HG02678 (cell line): ENCODE measurements at regions not wholly inside any gene's neighbourhood (a gene's known extent, or its start where the extent isn't known, plus 50 kb on each side); places are given as distances from the start of the nearest gene placed in this dataset.
"Not testable (repeated sequence)": the region's sequence is repeated elsewhere in the genome, so short reads cannot be mapped to it uniquely, and the experiment has no call there.

Source experiments
- ATAC-seq: cut with Tn5 transposase; IDR thresholded peaks from one replicate; pipeline ENCODE4 v1.9.1; 2021; ENCODE audit warnings: mild to moderate bottlenecking, moderate library complexity; ENCODE audit not compliant: unreplicated experiment

DNA sequence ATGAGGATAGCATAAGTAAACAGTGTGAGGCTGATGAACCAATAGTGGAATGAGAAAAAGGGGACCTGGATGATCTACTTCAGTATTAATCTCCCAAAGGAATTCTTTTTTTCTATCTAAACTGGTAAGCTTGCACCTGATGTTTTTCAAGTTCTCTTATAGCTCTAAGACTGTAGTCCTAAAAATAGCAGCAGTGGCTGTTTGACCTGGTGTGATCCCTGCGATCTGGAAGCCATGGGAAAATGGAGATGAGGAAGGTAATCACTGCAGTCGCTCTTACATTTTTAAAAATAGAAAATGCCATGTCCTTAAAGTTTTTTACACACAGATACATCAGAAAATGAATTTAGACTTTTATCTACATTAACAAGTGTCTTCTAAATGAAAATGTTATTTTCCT is 926.4 kb upstream of the SLC35B3 start:
- no peak for ATAC-seq

DNA sequence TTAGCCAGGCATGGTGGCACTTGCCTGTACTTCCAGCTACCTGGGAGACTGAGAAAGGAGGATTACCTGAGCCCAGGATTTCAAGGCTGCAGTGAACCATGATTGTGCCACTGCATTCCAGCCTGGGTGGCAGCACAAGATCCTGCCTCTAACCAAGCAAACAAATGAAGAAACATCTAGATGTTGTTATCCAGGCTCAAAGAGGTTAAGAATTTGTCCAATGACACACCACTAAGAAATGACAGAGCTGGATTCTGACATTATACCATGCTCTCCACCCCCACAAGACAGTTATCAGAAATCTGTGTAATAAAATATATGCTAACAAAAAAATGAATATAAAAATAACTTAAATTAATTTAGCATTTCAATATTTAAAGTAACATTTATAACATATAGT is 925.5 kb upstream of the SLC35B3 start:
- ATAC-seq: no peak

DNA sequence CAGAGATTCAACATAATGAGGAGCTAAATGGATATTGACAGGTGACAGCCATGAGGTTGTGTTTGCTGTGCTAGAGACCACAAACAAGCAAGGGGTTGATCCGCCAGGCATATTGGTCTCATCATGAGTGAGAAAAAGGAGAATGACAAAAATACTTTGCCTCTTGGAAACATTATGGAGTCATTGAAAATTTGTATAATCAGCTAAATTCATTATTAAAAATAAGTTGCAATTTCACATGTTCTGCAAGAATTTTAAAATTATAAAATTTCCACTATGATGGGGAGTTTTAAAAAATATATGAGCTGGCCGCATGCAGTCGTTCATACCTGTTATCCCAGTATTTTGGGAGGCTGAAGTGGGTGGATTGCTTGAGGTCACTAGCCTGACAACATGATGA is 912.3 kb upstream of the SLC35B3 start:
- ATAC-seq: no peak

DNA sequence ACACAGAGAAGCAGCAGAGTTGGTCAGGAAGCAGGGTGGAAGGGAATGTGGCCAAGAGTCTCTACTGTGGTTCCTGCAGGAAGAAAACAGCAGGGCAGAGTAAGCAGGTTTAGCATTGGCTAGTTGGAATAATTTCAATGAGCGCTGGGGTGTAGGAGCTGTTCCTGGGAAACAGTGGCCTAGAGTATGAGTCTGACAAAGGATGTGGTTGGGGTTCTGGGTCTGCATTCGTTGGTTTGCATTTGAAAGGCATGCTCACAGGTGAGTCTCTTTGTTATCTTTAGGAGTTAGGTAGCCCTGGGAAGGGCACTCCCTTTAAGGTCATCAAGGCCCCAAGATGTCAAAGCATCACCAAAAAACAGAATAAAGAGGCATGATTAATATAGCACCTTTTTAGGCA is 911.6 kb upstream of the SLC35B3 start:
- ATAC-seq: no peak

DNA sequence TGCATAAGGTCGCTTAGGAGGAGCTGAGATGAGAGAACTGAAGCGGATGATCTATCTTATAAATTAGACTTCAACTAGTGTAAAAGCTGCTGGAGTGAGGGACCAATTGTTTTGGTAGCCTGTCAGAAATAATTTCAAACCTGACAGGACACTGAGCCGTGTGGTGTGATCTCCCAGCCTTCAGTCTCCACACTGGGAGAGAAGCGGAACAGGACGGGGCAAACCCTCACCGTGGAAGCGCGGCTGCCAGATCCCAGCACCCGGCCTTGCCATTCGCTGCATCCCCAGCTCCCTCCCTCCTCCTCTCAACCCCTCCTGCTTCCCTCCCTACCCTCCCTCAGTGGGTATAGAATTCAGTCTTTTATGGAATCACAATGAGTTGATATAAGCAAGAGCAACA is 900.1 kb upstream of the SLC35B3 start:
- no peak for ATAC-seq

DNA sequence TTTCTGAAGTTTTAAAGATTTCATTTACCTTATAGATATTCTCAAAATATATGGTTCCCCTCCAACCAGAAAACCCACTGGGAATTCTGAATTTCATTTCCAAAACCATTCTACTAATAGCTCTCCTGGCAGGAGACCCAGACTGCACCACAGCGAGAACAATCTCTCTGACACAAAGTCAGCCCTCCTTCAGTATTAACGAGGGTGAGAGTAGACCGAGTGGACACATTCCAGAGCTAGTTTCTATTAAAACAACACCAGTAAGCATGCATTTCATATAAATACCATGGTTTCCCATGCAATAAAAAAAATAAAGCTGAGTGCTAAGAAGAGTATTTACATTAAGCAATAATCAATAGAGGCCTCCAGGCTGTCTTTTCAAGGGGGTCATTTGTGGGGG is 899.6 kb upstream of the SLC35B3 start:
- no peak for ATAC-seq

DNA sequence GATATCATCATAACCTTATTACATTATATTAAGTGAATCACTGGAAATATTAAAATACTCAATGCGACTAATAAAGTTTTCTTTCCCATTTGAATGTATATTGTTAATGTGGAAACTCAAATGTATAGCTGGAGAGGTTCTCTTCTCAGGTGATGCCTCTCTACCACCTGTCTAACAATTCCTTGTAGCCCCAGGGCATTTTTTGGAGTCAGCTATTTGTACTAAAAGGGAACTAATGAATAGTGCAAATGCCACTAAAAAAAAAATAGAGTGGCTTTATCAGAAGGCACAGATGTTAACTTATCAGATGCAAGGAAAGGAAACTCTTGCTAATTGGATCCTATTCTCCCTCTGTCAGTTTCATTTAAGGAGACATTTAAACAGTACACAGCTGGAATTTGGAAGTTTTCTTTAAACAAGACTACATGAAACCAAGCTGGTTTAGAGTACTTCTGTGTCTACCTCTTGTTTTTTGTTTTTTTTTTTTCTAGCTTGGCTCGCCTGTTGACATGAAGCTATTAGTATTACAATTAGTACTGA is 897.0 kb upstream of the SLC35B3 start:
- ATAC-seq: no peak

DNA sequence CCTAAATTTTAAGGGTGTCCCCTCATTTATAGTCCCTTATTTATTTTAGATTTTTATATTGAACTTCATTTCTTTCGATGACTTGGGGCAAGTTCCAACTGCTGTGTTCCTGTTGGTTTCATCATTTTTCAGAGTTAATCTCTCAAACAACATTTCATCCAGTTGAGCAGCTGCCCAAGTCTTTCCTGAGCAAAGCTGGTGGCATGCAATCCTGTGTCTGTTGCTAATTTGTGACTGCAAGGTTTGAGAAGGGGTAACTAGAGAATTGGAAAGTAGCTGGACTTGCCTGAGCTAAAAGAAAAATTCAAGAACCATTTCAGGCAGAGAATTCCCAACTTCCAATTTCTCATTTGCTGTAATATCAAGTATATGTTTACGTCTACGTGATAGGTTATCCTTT is 881.5 kb upstream of the SLC35B3 start:
- no peak for ATAC-seq

DNA sequence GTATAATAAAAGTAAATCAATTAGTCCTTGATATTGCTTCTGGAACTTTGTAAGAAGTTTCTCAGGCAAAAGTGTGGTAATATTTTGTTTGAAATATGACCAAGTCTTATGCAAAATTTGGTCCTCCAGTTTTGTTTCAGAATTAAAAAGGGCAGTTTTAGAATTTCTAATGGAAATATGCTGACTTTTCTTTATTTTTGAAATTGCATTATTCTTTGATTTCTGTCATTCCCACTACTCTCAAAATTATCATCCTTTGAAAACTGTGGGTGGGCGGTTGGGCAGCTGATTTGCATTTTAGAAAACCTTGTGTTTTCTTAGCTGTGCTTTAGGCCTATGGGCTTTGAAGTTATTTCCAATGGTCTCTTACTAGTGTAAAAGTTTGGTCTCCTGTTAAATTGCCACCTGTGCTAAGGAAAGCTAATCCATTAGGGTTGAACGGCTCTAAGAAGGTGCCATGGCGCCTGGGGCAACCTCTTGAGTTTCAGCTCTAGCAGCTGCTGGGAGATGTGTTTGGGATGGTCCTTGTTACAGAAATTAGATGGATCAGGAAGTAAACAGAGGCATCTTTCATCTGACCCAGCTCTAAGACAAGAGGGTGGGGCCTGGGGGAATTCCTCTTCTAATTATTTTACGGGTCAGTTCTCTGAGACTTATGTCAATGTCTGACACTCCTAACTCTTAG is 880.8 kb upstream of the SLC35B3 start:
- no peak for ATAC-seq

DNA sequence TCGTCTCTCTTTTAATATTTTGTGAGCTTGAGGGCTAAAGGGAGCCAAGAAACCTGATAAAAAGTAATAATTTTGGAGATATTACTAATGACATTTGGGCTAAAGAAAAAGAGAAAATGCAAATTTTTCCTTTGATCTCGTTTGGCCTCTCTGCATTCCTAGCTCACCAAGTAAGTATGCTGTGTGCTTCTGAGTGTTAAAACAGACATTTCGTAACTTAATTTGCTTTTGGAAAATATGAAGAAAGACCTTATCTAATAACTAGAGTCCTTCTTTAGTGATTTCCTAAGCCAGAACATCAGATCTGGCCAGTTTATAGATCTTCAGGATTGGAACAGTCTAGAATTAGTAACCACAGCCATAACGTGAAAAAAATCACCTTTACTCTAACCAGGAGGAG is 872.9 kb upstream of the SLC35B3 start:
- no peak for ATAC-seq

DNA sequence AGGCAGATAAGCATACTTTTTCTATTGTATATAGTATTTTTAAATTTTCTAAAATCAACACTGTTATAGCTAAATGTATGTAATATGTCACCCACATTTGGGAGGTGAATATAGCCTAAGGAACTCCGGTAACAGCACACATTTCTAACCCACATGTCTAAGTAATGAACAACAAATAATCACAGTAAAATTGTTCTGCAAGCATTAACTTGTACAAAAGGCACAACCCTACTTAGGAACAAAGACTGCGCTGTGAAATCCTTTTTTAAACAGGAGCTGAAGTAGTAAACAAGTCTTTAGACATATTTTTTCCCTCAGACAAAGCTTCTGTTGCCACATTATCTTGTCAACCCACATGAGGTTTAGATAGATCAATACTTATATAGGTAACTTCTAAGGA is 872.4 kb upstream of the SLC35B3 start:
- no peak for ATAC-seq

DNA sequence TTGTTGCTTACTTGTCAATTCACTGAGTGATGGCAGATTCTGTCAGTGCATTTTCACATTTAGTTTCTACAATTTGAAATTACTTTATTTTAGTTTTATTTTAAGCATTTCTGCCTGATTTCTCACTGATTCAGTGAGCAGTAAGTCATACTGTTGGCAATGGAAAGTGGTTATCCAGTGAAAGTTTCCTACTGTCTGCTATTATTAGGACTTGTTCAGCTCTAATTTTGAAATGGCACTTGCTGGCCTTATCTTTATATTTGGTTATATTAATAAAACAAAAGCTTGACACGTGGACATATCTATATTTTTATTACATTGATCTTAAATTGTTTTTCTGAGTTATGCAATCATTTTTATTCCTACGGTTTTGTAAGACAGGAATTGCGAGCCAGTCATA is 871.8 kb upstream of the SLC35B3 start:
- ATAC-seq: no peak

DNA sequence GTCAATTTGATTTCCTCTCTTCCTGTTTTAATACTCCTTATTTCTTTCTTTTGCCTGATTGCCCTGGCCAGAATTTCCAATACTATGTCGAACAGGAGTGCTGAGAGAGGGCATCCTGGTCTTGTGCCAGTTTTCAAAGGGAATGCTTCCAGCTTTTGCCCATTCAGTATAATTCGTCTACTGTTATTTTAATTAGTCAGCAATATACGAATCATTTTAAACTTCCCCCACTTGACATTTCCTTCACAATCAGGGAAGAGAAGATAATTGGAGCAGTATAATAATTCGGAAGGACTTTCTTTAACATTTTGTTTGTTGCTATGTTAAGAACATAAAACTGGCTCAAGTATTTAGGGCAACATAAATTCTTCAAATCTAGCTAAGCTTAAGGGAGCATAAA is 860.3 kb upstream of the SLC35B3 start:
- no peak for ATAC-seq

DNA sequence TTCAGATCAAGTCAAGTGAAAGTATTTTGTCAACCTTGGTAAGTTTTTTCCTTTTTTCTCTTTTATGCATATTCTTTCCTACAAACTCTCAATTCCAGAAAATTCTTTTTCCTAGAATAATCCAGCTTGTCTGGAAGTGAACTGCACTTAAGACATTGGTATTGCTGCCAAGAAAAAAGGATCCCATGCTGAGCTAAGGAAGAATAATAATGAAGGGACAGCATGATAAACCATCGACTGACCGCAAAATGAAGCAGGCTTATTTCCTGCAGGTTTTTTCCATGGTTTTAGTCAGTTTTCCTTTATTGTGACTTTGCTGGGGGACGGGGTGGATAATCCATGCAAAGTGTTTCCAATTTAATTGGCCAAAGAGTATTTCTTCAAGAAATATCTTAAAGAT is 857.6 kb upstream of the SLC35B3 start:
- no peak for ATAC-seq

DNA sequence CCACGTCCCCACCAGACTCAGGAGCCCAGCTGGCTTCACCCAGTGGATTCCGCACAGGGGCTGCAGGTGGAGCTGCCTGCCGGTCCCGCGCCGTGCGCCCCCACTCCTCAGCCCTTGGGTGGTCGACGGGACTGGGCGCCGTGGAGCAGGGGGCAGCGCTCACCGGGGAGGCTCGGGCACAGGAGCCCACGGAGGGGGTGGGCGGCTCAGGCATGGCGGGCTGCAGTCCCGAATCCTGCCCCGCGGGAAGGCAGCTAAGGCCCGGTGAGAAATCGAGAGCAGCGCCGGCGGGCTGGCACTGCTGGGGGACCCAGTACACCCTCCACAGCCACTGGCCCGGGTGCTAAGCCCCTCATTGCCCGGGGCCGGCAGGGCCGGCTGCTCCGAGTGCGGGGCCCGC is 855.0 kb upstream of the SLC35B3 start:
- ATAC-seq: not testable (repeated sequence)

DNA sequence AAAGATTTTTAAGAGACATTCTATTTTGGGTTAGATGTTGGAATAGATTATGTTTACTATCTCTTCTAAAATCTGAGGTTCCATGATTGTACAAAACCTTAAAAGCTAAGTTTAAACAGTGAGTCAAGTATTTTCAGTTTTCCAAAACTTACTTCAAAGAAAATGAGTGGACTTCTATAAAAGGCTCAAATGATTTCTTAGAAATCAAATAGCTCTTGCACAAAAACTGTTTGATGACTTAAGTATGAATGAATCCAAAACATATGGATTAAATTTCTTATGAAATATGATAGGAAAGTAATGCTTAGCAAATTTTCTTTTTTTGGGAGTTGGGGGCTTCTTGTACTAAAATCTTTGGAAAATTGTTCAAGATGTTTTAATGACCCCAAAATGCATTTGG is 837.3 kb upstream of the SLC35B3 start:
- no peak for ATAC-seq

DNA sequence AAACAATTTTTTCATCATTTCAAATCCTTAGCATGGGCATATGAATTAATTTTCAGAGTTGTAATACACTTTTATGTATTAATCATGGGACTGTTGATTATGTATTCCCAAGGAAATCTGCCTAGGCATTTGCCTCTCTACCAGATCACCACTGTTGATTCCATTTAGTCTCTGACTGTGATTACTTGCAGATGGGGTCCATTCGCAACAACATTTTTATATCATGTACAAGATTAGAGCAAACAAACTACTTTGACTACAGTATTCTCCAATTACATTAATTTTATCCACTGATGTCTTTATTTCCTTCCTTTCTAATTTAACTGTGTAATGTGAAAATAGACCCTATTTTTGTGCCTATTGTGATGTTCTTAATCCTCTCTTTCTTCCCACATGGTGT is 831.4 kb upstream of the SLC35B3 start:
- no peak for ATAC-seq

DNA sequence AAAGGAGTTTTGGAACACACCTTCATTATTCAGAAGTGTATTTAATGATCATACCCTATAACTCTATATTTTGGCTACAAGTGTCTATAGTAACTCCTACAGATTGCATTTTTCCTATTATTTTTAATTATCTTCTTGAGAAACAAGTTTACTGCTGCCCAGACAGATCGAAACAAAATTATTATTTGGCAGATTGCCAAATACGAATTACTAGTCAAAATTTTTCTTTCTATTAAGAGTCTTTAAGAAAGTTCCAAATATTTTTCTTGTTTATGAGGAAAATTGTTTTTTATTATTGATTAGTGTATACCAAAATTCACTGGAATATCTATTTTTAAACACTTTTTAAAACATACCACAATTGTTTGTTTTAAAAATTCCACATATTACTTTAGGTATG is 821.9 kb upstream of the SLC35B3 start:
- no peak for ATAC-seq

DNA sequence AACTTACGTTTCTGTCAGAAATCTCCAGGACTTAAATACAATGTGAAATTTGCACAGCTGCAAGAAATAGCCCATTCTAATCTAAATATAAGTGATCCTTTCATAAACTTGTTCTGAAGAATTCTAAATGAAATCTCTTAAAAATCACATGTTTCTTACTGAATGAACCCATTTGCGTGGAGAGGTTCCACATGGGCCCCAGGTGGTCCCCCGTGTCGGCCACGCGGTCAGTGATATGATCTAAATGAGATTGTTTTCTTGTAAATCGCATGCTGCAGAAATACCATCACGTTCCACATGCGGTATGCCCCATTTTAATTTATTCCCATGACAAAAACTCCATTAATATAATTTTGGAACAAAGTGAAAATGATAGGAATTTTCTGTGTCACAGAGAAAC is 818.9 kb upstream of the SLC35B3 start:
- ATAC-seq: no peak

DNA sequence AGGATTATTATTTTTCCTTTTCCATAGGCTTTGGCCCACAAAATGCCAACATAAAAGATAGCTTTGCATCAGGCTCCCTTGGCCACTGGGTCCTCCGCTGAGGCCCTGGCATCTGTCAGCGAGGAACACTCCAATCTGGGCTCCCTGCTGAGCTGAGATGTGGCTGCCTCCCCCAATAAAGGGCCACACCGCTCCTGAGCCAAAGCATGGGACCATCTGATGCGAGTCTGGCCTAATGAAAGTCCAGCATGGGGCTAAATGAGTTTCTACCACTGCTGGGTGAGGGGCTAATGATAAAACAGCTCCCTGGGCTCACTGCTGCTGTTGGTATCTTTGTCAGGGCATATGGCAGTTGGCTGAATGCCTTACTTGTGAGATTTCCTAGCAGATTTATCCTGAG is 817.5 kb upstream of the SLC35B3 start:
- no peak for ATAC-seq

DNA sequence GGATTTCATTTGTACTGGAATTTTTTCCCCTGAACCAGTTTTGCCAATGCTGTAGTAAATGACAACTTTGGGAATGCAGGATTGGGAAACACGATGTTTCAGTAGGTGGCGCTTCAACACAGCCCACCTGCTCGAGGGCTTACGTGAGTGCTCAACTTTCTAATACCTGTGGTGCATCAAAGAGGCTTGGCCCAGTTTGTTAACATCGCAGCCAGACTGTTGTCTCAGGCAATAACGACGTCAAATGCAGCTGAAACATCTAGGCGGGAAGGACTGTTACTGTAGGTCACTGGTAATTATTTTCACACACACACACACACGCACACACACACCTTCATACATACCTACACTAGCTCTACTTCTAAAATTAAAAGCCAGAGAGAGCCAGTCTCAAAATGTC is 815.5 kb upstream of the SLC35B3 start:
- no peak for ATAC-seq

DNA sequence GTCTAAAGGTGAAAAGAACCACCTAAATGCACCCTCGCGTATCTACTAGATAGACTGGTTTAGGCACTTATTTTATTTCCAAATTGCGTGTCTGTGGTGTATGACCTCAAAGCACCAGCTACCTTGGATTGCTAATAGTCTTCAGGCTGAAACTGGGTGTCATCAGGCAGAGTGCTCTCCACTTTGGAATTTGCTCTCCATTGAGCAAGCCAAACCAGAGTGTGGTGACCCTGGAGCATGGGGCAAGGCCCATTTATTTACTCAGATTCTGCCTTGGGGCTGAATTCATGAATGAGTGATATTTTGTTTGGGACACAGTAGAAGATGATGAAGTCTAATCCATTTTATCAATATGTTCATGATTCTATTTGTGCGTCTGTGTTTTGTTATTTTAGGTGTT is 812.8 kb upstream of the SLC35B3 start:
- no peak for ATAC-seq

DNA sequence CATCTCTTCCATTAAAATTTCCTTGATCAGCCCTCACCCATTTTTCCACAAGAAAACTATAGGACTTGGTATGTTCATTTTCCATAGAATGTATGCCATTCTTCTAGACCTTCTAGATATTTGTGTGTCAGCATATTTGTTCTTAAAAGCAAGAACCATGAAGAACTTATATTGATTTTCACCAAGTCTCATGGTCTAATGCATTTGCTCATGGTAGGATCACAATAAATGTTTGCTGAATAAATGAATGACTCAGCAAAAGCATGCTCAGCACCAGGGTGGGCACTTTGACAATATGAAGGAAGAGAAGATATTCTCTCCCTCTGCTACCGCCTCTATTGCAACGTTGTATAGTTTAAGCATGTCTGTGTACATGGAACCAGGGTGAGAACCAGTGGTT is 805.5 kb upstream of the SLC35B3 start:
- no peak for ATAC-seq
